ENCODE measurements at regions not wholly inside any gene's neighbourhood (a gene's known extent, or its start where the extent isn't known, plus 50 kb on each side); places are given as distances from the start of the nearest gene placed in this dataset.

DNA sequence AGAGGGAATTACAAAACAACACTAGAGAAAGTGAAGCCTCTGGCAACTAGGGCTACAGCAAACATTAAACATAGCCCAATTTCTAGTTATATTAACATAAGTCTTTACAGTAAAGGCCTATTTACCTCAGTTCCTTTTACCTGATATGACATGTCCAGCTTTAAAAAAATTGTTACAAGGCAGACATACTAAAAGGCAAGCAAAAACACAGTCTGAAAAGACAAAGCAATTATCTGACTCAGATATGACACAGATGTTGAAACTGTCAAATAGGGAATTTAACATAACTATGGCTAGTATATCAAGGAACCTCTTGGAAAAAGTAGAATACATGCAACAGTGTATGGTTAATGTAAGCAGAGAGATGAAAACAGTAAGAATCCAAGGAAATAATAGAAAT, 238.6 kb downstream of the RAP2B start:
- TF ChIP-seq, protein P1, sequence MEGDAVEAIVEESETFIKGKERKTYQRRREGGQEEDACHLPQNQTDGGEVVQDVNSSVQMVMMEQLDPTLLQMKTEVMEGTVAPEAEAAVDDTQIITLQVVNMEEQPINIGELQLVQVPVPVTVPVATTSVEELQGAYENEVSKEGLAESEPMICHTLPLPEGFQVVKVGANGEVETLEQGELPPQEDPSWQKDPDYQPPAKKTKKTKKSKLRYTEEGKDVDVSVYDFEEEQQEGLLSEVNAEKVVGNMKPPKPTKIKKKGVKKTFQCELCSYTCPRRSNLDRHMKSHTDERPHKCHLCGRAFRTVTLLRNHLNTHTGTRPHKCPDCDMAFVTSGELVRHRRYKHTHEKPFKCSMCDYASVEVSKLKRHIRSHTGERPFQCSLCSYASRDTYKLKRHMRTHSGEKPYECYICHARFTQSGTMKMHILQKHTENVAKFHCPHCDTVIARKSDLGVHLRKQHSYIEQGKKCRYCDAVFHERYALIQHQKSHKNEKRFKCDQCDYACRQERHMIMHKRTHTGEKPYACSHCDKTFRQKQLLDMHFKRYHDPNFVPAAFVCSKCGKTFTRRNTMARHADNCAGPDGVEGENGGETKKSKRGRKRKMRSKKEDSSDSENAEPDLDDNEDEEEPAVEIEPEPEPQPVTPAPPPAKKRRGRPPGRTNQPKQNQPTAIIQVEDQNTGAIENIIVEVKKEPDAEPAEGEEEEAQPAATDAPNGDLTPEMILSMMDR (IDR thresholded peaks at IDR 0.05; ENCODE audit: low read depth, low read length, poor library complexity, severe bottlenecking) = no peak
- no peak for TF ChIP-seq EZH2phosphoT487 (IDR thresholded peaks at IDR 0.05; ENCODE audit: borderline replicate concordance, low read length)
